Smooth muscle cell (in vitro differentiated cells): ENCODE measurements at regions not wholly inside any gene's neighbourhood (a gene's known extent, or its start where the extent isn't known, plus 50 kb on each side); places are given as distances from the start of the nearest gene placed in this dataset.

Experiments
- DNase-seq: peaks from one replicate; lab custom pipeline; 2025; ENCODE audit not compliant: unreplicated experiment; lab: John Stamatoyannopoulos, UW
- H2AFZ ChIP-seq: fragments of 200-600 bp; sonication (generic); 2 replicates; pipeline ENCODE4 v1.6.0; 2016; ENCODE audit warnings: antibody characterized with exemption, low read depth, mild to moderate bottlenecking
- H3F3A ChIP-seq: fragments of 200-600 bp; sonication (generic); 2 replicates; pipeline ENCODE4 v1.6.0; 2017; ENCODE audit warnings: antibody characterized with exemption, low read depth
- H3K27ac ChIP-seq: fragments of 200-600 bp; sonication (generic); 2 replicates; pipeline ENCODE4 v1.5.1; 2016; ENCODE audit warnings: low read depth, mild to moderate bottlenecking
- H3K27me3 ChIP-seq: fragments of 200-600 bp; sonication (generic); 2 replicates; pipeline ENCODE4 v1.6.1; 2016; ENCODE audit warnings: low read depth, mild to moderate bottlenecking
- H3K36me3 ChIP-seq: fragments of 200-600 bp; sonication (generic); 2 replicates; pipeline ENCODE4 v1.5.1; 2016; ENCODE audit warnings: low read depth
- H3K4me1 ChIP-seq: fragments of 200-600 bp; sonication (generic); 2 replicates; pipeline ENCODE4 v1.5.1; 2016; ENCODE audit warnings: low read depth
- H3K4me2 ChIP-seq: fragments of 200-600 bp; sonication (generic); 2 replicates; pipeline ENCODE4 v1.6.0; 2016; ENCODE audit warnings: mild to moderate bottlenecking
- H3K4me3 ChIP-seq: fragments of 200-600 bp; sonication (generic); 2 replicates; pipeline ENCODE4 v1.5.1; 2016; ENCODE audit warnings: mild to moderate bottlenecking
- H3K79me2 ChIP-seq: fragments of 200-600 bp; sonication (generic); 2 replicates; pipeline ENCODE4 v1.6.0; 2016; ENCODE audit warnings: low read depth, mild to moderate bottlenecking
- H3K9ac ChIP-seq: fragments of 200-600 bp; sonication (generic); 2 replicates; pipeline ENCODE4 v1.6.0; 2016; ENCODE audit warnings: low read depth
- H3K9me3 ChIP-seq: fragments of 200-600 bp; sonication (generic); replicated peaks from 2 replicates; pipeline ENCODE4 v1.5.1; 2016; ENCODE audit warnings: low read depth
- H4K20me1 ChIP-seq: fragments of 200-600 bp; sonication (generic); 2 replicates; pipeline ENCODE4 v1.6.0; 2016; ENCODE audit warnings: low read depth
- CTCF ChIP-seq: fragments of 200-600 bp; sonication (generic); IDR thresholded peaks from 2 replicates; pipeline ENCODE4 v1.5.1; 2017; ENCODE audit warnings: borderline replicate concordance, mild to moderate bottlenecking, antibody characterized with exemption; ENCODE audit not compliant: insufficient read depth, poor library complexity, severe bottlenecking
- WGBS: methylation state at CpG from one replicate; pipeline ENCODE4 v1.1.7; 2016; ENCODE audit warnings: low lambda C conversion rate; 5-methylcytosine and 5-hydroxymethylcytosine counted together

GRCh38 chr14:87181288-87181687 lies 811.7 kb downstream of the GALC start:
- Histone ChIP-seq H4K20me1 (no peaks in the 10 kb centered on the region), H3K27ac (no peak overlapping the region), H3K9me3 (no peaks in the 10 kb centered on the region), H3K4me3 (no peak overlapping the region), H2AFZ (no peak overlapping the region), H3K79me2 (no peaks in the 10 kb centered on the region), H3K4me2 (no peak overlapping the region), H3K36me3 (no peaks in the 10 kb centered on the region), H3K9ac (no peak overlapping the region), H3F3A (no peaks in the 10 kb centered on the region), H3K27me3 (no peaks in the 10 kb centered on the region), H3K4me1 (no peaks in the 10 kb centered on the region)
- WGBS: 66% methylated on average over 3 of the region's 3 CpGs
- no peak for TF ChIP-seq CTCF
- no peak for DNase-seq

GRCh38 chr14:87179936-87180335 lies 813.0 kb downstream of the GALC start:
- no peak for DNase-seq

GRCh38 chr14:87178277-87178676 lies 814.7 kb downstream of the GALC start:
- Histone ChIP-seq H2AFZ (no peak overlapping the region), H3K27ac (no peak overlapping the region), H3K79me2 (no peaks in the 10 kb centered on the region), H3K9ac (no peak overlapping the region), H3F3A (no peaks in the 10 kb centered on the region), H4K20me1 (no peaks in the 10 kb centered on the region), H3K4me1 (no peaks in the 10 kb centered on the region), H3K36me3 (no peaks in the 10 kb centered on the region), H3K4me3 (no peak overlapping the region), H3K4me2 (no peak overlapping the region), H3K9me3 (no peaks in the 10 kb centered on the region), H3K27me3 (no peaks in the 10 kb centered on the region)
- no peak for TF ChIP-seq CTCF
- WGBS: 91% methylated on average over 1 of the region's 1 CpG
- DNase-seq: no peak

More at GRCh38 chr14:87179936-87180335, 813.0 kb downstream of the GALC start:
- H3K36me3 ChIP-seq: no peaks in the 10 kb centered on the region
- no peaks in the 10 kb centered on the region for H3F3A ChIP-seq
- H3K27ac ChIP-seq: no peak overlapping the region
- WGBS: 96% methylated on average over 6 of the region's 6 CpGs
- no peak overlapping the region for H3K9ac ChIP-seq
- H3K4me2 ChIP-seq: no peak overlapping the region
- no peaks in the 10 kb centered on the region for H3K27me3 ChIP-seq
- no peaks in the 10 kb centered on the region for H3K79me2 ChIP-seq
- no peaks in the 10 kb centered on the region for H3K9me3 ChIP-seq
- no peak overlapping the region for H3K4me3 ChIP-seq
- no peaks in the 10 kb centered on the region for H4K20me1 ChIP-seq
- TF ChIP-seq CTCF: no peak
- no peaks in the 10 kb centered on the region for H3K4me1 ChIP-seq
- H2AFZ ChIP-seq: no peak overlapping the region

- no peak for TF ChIP-seq CTCF
Observed at GRCh38 chr14:87175175-87175574, 817.8 kb downstream of the GALC start.

More at GRCh38 chr14:87175175-87175574, 817.8 kb downstream of the GALC start:
- Histone ChIP-seq H3K9ac (no peak overlapping the region), H3K36me3 (no peaks in the 10 kb centered on the region), H3F3A (no peaks in the 10 kb centered on the region), H2AFZ (no peak overlapping the region), H3K9me3 (no peaks in the 10 kb centered on the region), H4K20me1 (no peaks in the 10 kb centered on the region), H3K79me2 (no peaks in the 10 kb centered on the region), H3K27ac (no peak overlapping the region), H3K4me3 (no peak overlapping the region), H3K27me3 (no peaks in the 10 kb centered on the region), H3K4me1 (no peaks in the 10 kb centered on the region), H3K4me2 (no peak overlapping the region)
- no peak for DNase-seq
- 80% methylated on average over 2 of the region's 2 CpGs for WGBS
